GM21526 (cell line): ENCODE measurements at regions not wholly inside any gene's neighbourhood (a gene's known extent, or its start where the extent isn't known, plus 50 kb on each side); places are given as distances from the start of the nearest gene placed in this dataset.
"Not testable (repeated sequence)": the region's sequence is repeated elsewhere in the genome, so short reads cannot be mapped to it uniquely, and the experiment has no call there.

Experiments
- ATAC-seq: cut with Tn5 transposase; IDR thresholded peaks from one replicate; pipeline ENCODE4 v1.9.1; 2021; ENCODE audit warnings: moderate library complexity; ENCODE audit not compliant: unreplicated experiment, low FRiP score

DNA sequence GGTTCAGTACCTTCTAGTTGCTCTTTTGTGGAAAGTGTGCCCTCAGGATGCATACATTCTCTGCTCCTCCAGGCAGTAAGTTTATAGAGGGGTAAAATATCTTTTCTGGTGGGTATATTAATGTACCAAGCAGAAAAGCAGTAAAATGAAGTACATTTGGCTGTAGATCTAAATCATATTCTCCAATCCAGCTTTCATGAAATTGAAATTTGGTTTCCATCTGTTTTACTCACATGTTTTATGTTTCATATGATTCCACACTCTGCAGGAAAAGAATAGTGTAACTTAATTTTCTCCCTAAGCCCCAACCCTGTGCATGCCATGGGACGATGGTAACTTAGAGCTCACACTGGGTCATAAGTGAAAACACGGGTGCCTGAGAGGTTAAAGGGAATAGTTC, 172.3 kb downstream of the AKAIN1 start:
- ATAC-seq: no peak

DNA sequence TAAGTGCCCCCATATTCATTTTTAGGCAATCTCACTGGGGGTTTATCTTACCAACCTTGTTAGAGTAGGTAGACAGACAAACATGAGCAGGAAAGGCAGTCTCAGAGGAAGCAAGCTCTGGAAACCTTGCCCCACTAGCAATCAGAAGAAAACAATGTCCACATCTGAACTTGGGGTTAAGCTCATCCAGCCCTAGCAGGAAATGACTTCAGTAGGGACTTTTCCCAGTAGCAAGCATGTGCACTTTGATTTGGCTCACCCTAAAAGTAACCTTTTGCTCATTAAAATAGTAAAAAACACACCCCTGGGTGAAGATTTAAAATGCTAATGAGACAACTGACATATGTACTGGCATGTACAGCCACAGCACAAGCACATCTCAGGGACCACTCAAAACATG, 175.5 kb downstream of the AKAIN1 start:
- ATAC-seq: no peak

DNA sequence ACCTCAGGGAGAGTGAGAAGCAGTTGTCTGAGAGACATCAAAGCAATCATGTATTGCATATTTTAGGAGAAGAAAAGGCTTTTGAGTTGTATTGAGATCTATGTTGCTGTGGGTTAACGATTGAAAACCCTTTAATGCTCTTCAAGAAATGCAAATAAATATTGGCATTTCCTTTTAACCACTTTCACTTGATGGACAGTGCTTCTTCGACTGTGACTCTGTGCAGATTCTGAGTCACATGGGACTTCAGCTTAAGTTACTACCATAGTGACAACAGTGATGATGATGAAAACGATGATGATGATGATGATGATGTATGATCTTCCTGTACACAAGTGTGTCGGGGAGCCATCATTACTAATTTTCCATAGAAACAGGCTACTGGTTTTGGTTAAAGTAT, 181.8 kb downstream of the AKAIN1 start:
- ATAC-seq: no peak

DNA sequence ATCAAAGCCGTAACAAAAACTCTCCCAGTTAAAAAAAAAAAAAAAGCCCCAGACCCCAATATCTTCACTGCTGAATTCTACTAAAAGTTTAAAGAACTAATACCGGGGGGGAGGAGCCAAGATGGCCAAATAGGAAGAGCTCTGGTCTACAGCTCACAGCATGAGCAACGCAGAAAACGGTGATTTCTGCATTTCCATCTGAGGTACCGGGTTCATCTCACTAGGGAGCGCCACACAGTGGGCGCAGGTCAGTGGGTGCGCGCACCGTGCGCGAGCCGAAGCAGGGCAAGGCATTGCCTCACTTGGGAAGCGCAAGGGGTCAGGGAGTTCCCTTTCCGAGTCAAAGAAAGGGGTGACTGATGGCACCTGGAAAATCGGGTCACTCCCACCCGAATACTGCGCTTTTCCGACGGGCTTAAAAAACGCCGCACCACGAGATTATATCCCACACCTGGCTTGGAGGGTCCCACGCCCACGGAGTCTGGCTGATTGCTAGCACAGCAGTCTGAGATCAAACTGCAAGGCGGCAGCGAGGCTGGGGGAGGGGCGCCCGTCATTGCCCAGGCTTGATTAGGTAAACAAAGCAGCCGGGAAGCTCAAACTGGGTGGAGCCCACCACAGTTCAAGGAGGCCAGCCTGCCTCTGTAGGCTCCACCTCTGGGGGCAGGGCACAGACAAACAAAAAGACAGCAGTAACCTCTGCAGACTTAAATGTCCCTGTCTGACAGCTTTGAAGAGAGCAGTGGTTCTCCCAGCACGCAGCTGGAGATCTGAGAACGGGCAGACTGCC, 192.8 kb downstream of the AKAIN1 start:
- ATAC-seq: not testable (repeated sequence)

DNA sequence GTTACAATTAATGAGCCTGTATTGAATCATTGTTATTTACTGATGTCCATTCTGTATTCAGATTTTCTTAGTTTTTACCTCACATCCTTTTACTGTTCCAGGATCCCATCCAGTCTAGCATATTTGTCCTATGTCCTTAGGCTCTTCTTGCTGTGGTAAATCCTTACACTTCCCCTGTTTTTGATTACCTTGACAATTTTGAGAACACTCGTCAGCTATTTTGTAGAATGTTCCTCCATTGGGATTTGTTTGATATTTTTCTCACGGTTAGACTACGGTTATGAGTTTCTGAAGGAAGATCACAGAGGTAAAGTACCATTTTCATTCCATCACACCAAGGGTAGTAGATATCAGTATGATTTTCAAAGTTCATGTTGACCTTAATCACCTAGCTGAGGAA, 202.3 kb downstream of the AKAIN1 start:
- ATAC-seq: no peak

DNA sequence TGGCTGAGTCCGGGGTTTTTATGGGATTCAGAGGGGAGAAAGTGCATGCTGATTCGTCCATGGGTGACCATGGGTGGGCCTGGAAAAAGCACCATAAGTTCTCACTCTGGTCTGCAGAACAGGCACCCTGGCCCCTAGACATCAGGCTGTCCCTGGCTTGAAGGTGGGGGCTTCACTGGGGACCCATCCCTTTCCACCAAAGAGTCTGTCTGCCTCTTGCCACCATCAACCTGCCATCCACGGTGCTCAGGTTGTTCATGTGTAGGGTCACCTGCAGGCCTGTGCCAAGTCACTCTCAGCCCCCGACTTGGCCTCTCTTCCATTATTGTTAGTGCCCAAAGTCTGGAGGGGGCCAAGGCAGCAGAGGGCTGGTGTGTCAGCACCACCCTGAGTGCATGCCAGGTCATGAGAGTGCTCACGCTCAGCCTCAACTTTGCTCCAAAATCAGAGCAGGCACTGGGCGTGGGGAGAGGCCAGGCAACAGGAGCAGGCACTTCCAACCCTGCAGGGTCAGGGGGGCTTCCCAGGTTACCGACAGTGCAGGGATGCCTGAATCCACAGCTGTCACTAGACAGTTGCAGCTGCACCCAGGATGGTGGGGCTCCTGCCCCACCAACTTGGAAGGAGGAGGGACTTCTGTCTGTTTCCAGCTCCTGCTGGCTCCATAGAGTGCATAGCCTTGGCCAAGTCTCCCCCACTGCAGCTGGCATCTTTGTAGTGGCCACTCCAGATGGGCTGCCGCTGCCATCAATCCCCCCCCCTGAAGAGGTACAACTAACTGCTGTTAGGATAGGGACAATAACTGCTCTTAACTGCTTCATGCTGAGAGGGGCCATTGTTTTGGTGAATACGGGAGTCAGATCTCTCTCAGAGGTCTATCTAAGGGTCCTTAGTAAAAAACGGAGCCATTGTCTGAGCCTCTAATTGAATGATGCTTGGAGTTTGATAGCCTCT, 209.3 kb downstream of the AKAIN1 start:
- ATAC-seq: no peak

DNA sequence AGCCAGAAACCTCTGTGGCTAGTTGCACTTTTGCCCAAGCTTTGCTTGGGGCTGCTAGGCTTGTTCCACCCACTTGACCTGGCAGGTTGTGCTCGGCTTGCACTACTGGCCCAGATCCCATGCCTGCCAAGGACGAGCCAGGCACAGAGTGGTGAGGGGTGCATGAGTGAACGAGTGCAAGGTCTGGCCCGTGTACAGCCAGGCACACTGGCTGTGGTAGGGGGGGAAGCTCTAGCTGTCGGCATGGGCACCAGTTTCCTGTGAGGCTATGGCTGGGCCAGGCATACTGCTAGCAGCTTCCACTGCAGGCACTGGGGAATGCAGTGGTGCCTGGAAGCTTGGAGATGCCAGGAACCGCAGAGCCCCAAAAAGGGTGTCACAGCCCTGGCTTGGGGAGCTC, 210.4 kb downstream of the AKAIN1 start:
- no peak for ATAC-seq

DNA sequence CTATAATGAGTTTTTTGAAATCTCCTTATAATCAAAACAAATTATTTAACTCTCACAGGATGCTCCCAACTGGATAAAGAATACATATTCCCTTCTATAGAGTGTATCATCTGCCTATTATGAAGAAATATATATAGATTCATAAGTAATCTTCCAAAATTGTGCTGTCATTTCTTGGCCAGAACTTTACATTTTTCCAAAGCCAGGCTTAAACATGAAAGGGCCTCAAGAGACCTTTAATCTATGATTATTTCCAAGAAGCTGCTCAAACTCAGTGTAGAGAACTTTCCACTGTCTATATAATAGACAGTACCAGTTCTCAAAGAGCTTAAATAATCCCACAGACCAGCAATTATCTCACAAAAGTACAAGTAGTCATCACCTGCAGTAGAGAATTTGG, 211.0 kb downstream of the AKAIN1 start:
- no peak for ATAC-seq

DNA sequence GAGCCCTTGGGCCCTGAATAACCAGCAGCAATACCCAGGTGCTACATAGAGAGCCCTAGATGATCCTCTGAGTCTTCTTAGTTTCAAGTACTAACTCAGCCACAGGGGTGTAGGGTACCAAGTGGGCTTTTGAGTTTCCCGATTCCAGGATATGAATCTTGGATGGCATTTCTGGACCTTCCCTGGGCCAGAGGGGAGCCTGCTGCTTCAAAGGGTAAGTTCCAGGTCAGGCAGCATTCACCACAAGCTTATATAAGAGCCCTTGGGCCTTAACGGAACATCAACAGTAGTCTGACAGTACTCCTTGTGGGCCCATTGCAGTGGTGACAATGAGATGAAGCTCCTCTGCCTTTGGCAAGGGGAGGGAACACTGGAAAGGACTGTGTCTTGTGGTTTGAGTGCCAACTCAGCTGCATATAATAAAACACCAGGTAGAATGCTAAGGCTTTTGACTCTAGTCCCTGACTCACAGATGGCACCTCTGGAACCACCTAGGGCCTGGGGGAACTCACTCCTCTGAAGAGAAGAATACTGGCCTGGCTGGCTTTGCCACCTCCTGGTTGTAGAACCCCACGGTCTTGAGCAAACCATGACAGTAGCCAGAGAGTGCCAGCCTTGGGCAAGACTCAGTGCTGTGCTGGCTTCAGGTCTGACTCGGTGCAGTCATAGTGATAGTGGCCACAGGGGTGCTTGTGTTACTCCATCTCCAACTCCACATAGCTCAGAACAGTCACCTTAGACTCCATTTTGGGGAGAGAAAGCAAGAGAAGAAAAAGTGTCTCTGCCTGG, 235.7 kb downstream of the AKAIN1 start:
- ATAC-seq: no peak

DNA sequence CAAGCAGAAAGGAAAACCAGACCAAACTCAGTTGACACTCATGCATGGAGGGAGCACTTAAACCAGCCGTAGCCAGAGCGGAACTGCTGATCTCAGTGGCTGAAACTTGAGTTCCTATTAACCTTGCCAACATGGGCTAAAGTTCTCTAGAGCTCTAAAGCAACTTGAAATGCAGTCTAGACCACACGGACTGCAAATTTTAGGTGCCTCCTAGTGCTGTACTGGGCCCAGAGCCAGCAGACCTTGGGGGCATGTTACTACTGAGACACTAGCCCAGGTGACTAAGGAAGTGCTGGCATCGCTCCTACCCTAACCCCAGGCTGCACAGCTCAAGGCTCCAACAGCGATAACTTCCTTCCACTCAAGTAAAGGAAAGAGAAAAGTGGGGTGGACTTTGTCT, 236.5 kb downstream of the AKAIN1 start:
- no peak for ATAC-seq

DNA sequence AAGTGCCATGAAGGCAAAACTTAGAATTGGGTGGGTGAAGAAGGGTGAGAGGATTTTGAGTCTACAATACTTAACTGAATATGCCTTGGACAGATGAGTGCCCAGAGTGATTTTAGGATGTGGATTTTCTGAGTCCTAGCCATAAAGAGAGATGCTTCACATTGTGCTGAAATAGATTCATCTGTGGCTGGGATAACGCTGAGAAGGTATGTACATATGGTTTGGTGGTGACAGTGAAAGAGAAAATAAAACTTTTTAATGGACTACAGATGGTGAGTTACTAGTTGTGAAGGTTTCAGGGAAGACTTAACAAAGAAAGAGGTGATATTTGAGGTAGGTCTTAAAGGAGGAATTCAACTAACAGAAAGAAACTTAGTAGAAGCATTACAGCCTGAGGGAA, 265.8 kb downstream of the AKAIN1 start:
- ATAC-seq: no peak

DNA sequence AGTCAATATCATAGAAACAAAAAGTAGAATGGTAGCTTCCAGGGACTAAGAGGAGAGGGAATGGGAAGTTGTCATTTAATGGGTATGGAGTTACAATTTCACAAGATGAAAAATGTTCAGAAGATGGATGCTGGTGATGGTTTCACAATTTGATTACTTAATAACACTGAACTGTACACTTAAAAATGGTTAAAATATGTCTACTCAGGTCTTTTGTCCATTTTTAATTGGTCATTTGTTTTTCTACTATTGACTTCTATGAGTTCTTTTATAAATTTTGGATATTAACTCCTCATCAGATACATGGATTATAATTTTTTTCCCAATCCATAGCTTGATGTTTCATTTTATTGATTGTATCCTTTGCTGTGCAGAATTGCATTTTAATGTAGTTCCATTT, 275.5 kb downstream of the AKAIN1 start:
- no peak for ATAC-seq

DNA sequence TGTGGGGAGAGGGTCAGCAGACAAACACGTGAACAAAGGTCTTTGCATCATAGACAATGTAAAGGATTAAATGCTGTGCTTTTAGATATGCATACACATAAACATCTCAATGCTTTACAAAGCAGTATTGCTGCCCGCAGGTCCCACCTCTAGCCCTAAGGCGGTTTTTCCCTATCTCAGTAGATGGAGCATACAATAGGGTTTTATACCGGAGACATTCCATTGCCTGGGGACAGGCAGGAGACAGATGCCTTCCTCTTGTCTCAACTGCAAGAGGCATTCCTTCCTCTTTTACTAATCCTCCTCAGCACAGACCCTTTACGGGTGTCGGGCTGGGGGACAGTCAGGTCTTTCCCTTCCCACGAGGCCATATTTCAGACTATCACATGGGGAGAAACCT, 279.5 kb downstream of the AKAIN1 start:
- not testable (repeated sequence) for ATAC-seq

DNA sequence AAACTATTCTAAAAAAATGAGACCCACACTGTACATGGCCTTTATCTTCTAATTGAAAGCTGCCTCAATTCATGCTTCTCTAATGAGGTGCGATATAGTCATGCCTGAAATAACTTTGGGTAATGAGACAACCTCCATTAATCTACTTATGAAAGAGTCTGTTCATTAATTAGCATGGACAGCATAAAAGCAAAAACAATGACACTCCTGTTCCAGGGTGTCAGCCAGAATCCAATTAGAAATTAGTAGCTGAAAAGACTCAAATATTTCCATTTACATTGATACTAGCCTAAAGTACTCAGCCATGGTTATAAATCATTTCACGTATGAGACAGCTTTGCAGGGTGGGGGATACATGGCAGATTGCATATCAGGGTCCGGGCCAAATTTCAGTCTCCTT, 288.7 kb downstream of the AKAIN1 start:
- ATAC-seq: no peak

DNA sequence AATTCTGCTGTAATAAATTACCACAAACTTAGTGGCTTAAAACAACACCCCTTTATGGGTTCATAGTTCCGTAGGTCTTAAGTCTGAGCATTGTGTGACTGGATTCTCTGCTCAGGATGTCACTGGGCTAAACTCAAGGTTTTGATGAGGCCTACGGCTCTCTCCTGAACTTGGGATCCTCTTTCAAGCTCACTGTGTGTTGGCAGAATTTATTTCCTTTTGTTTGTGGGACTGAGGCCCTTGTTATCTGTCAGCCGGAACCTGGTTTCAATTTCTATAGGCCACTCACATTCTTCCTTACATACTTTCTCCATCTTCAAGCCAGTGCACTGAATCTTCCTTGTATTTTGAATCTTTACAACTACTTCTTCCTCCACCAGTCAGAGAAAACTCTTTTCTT, 290.2 kb downstream of the AKAIN1 start:
- ATAC-seq: no peak

DNA sequence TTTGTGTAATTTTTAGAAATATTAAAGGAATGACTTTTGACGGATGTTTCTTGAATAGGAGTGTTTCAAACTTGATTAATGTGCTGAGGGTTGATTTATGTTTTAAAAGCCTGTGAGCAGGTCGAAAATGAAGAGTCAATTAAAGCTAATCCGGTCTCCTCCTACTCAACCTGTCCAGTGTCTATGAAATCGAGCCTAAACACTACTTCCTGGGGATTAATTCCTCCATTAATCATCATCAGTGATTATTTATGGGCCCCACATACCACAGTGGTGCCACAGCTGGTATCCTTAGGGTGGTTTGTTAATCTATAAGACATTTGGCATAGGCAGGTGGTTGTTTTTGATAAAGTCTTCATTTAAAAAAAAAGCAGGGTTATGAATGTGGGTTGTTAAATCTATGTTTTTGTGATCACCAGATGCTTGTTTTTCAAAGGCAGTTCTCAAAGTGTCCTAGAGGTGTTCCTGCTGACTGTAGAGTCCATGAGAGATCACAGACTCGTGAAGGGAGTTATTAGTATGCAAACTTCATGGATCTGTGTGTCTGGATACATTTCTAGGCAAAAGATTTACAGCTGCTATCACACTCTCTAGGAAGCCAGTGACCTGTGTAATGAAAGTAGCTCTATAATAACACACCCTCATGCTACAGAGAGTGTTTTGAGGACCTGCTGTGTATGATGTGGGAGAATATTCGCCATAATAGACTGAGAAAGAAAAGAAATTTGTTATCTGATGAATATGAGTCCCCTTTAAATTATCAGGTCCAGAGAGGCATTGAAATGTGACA, 308.6 kb downstream of the AKAIN1 start:
- no peak for ATAC-seq

DNA sequence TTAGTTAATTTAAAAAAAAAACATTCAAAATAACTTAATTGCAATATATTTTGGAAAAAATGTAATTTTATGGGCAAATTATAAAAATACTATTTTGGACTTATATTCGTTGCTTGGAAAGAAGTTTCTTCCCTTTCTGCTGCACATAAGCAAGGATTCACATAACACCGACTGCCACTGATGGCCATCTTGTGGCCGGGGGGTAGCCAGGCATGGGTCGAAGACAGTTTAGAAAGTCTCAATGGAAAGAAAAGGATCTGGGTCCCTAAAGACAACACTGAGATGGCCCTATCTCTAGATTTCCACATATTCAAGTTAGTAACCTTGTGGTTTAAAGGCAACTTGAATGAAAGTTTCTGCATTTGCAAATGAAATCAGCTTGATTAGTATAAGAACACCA, 318.6 kb downstream of the AKAIN1 start:
- no peak for ATAC-seq

DNA sequence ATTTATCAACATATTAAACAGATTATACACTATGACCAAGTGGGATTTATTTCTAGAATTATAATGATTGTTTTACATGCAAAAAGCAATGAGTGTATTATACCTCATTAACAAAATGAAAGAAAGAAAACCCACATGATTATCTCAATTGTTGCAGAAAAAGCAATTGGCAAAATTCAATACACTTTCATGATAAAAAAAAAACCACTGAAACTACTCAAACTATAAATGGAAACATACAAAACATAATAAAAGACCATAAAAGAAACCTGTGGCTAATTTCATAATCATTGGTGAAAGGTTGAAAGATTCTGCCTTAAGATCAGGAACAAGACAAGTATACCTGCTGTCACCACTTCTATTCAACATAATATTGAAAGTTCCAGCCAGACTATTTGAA, 325.9 kb downstream of the AKAIN1 start:
- no peak for ATAC-seq

DNA sequence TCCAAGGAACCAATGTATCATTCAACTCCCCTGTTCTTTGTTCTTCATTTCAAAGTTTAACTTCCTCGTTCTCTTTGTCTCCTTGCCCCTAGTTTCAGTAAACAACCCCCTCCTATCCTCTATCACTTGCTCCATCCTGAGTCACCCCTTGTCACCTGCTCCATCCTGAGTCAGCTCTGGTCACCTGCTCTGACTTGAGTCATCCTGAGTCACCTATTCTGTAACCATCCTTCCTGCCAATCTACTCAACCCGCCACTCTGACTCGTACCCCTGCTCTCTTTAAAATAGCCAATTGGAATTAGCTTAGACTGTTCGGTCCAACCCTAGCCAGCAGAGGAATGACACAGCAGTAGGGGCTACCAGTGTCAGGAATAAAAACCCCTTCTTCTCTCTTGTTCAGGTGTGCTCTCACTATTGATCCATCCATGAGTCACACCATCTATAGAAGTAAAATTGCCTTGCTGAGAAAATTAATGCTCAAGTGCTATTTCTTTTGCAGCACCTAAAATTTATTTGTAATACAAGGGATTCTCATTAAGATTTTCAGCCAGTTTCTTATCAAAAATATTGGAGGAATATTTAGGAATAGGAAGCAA, 326.8 kb downstream of the AKAIN1 start:
- no peak for ATAC-seq

DNA sequence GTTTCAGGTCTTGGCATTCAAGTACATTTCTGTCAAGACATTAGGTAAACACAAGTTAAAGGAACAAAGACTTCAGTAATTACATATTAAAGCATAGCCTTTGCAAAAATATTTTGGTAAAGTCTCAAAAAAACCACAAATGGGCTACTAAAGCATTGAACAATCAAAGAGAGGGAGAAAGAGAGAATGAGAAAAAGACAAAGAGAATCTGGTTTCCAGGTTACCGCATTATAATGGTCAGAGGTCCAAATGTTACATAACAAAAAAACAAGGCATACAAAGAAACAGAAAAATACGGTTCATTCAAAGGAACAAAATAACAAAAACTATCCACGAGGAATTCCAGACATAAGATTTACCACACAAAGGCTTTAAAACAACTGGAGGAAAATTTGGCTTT, 327.9 kb downstream of the AKAIN1 start:
- no peak for ATAC-seq
